PFSK-1 (cell line): ENCODE measurements at regions not wholly inside any gene's neighbourhood (a gene's known extent, or its start where the extent isn't known, plus 50 kb on each side); places are given as distances from the start of the nearest gene placed in this dataset.

Experiments used
- FOXP2 ChIP-seq: optimal IDR thresholded peaks from 2 replicates; pipeline ENCODE3; 2011; ENCODE audit warnings: borderline replicate concordance, control low read depth, inconsistent platforms; ENCODE audit not compliant: insufficient read depth; ENCODE audit errors: extremely low read length, extremely low read depth
- POLR2AphosphoS5 ChIP-seq: IDR thresholded peaks from 2 replicates; pipeline ENCODE4 v1.6.1; 2012; ENCODE audit warnings: low read depth, mild to moderate bottlenecking, control low read depth, low read length, moderate library complexity
- REST ChIP-seq, 2 experiments: IDR thresholded peaks; 2 replicates each; pipeline versions ENCODE4 v1.6.1 to v1.8.0; 2011 to 2012; ENCODE audit warnings: low read depth in 2 of 2, low read length in 2 of 2, control low read depth in 1 of 2, inconsistent platforms in 1 of 2, mild to moderate bottlenecking in 1 of 2, moderate library complexity in 1 of 2; ENCODE audit not compliant: insufficient read depth in 1 of 2
- SIN3A ChIP-seq: IDR thresholded peaks from 2 replicates; pipeline ENCODE4 v1.6.1; 2012; ENCODE audit warnings: mild to moderate bottlenecking, low read length, moderate library complexity, borderline replicate concordance; ENCODE audit not compliant: insufficient read depth
- TAF1 ChIP-seq: IDR thresholded peaks from 2 replicates; pipeline ENCODE4 v1.6.1; 2012; ENCODE audit warnings: low read length, control low read depth, borderline replicate concordance; ENCODE audit not compliant: insufficient read depth

- peak in 1 of 2 experiments; percentile 85; a peak in 2 of 4 replicates for TF ChIP-seq REST (IDR thresholded peaks at IDR 0.05; ENCODE audit: insufficient read depth in 1 of 2, low read depth in 2 of 2, low read length in 2 of 2)
- TF ChIP-seq POLR2AphosphoS5 = no peak
- TF ChIP-seq SIN3A = no peak
Measured at GRCh38 chr2:118527571-118527970, 319.9 kb downstream of the EN1 start.

- TF ChIP-seq SIN3A (no peak), TAF1 (no peak), FOXP2 (no peak), REST (IDR thresholded peaks at IDR 0.05; ENCODE audit: insufficient read depth in 1 of 2, low read depth in 2 of 2, low read length in 2 of 2) (no peak), POLR2AphosphoS5 (no peak)
Measured at GRCh38 chr2:118525346-118525745, 322.1 kb downstream of the EN1 start.

- TF ChIP-seq FOXP2 (no peak), REST (IDR thresholded peaks at IDR 0.05; ENCODE audit: insufficient read depth in 1 of 2, low read depth in 2 of 2, low read length in 2 of 2) (no peak), POLR2AphosphoS5 (no peak), TAF1 (no peak), SIN3A (no peak)
Measured at GRCh38 chr2:118524911-118525310, 322.5 kb downstream of the EN1 start.

GRCh38 chr2:118523761-118524160, 323.7 kb downstream of the EN1 start:
- no peak for TF ChIP-seq REST (IDR thresholded peaks at IDR 0.05; ENCODE audit: insufficient read depth in 1 of 2, low read depth in 2 of 2, low read length in 2 of 2)
- no peak for TF ChIP-seq POLR2AphosphoS5
- TF ChIP-seq TAF1 = no peak
- TF ChIP-seq SIN3A = no peak
- no peak for TF ChIP-seq FOXP2

GRCh38 chr2:118521960-118522359, 325.5 kb downstream of the EN1 start:
- TF ChIP-seq TAF1 (no peak), FOXP2 (no peak), REST (IDR thresholded peaks at IDR 0.05; ENCODE audit: insufficient read depth in 1 of 2, low read depth in 2 of 2, low read length in 2 of 2) (no peak), SIN3A (no peak), POLR2AphosphoS5 (no peak)
